Fibroblast of lung (primary cell): ENCODE measurements at regions not wholly inside any gene's neighbourhood (a gene's known extent, or its start where the extent isn't known, plus 50 kb on each side); places are given as distances from the start of the nearest gene placed in this dataset.

Source experiments
- DNase-seq, 2 donors: peaks; one replicate each; pipeline versions ENCODE4 v3.0.0 to v3.0.0-alpha.2; 2010; ENCODE audit warnings: low read depth in 2 of 2
- H2AFZ ChIP-seq: 2 replicates; pipeline ENCODE4 v1.5.1; 2012; ENCODE audit warnings: low read length, control low read depth, inconsistent platforms
- H3K27ac ChIP-seq: 2 replicates; pipeline ENCODE4 v1.5.1; 2011; ENCODE audit warnings: low read length, control low read depth; ENCODE audit not compliant: insufficient read depth
- H3K27me3 ChIP-seq: 2 replicates; pipeline ENCODE4 v1.5.1; 2011; ENCODE audit warnings: mild to moderate bottlenecking, low read length; ENCODE audit not compliant: control insufficient read depth, insufficient read depth
- H3K36me3 ChIP-seq: 2 replicates; pipeline ENCODE4 v1.5.1; 2011; ENCODE audit warnings: low read length; ENCODE audit not compliant: control insufficient read depth, insufficient read depth
- H3K4me1 ChIP-seq: 2 replicates; pipeline ENCODE4 v1.5.1; 2011; ENCODE audit warnings: low read length; ENCODE audit not compliant: control insufficient read depth, insufficient read depth; ENCODE audit errors: extremely low read depth
- H3K4me2 ChIP-seq: 2 replicates; pipeline ENCODE4 v1.5.1; 2011; ENCODE audit warnings: low read length, control low read depth; ENCODE audit not compliant: insufficient read depth; ENCODE audit errors: extremely low read depth
- H3K4me3 ChIP-seq, 4 experiments: fragments of 200-600 bp in 1 of 4; sonication (generic) in 1 of 4; replicated peaks in 1 of 4; 2 replicates each; pipeline ENCODE4 v1.5.1; 2011 to 2016; ENCODE audit warnings: low read length in 4 of 4, low read depth in 3 of 4, mild to moderate bottlenecking in 3 of 4, control low read depth in 2 of 4, inconsistent platforms in 1 of 4, mixed read lengths in 1 of 4; ENCODE audit not compliant: insufficient read depth in 1 of 4; ENCODE audit errors: control extremely low read depth in 1 of 4
- H3K79me2 ChIP-seq: 2 replicates; pipeline ENCODE4 v1.5.1; 2012; ENCODE audit warnings: mild to moderate bottlenecking, low read length, inconsistent platforms; ENCODE audit not compliant: control insufficient read depth, insufficient read depth
- H3K9ac ChIP-seq: 2 replicates; pipeline ENCODE4 v1.5.1; 2011; ENCODE audit warnings: mild to moderate bottlenecking, low read length, control low read depth; ENCODE audit not compliant: insufficient read depth
- H3K9me3 ChIP-seq: 2 replicates; pipeline ENCODE4 v1.5.1; 2012; ENCODE audit warnings: low read depth, low read length; ENCODE audit not compliant: control insufficient read depth, insufficient read depth
- H4K20me1 ChIP-seq: 2 replicates; pipeline ENCODE4 v1.5.1; 2011; ENCODE audit warnings: low read length; ENCODE audit not compliant: control insufficient read depth, insufficient read depth; ENCODE audit errors: extremely low read depth
- CTCF ChIP-seq, 2 donors: IDR thresholded peaks in 1 of 2; conservative IDR thresholded peaks in 1 of 2; 1 replicate in 1 of 2; 2 replicates in 1 of 2; pipeline ENCODE4 v1.5.1; 2011 to 2012; ENCODE audit warnings: low read length in 2 of 2, control low read depth in 1 of 2, inconsistent platforms in 1 of 2, low read depth in 1 of 2, mild to moderate bottlenecking in 1 of 2
- EZH2 ChIP-seq: IDR thresholded peaks from 2 replicates; pipeline ENCODE4 v1.5.1; 2012; ENCODE audit warnings: low read length, control low read depth, mild to moderate bottlenecking; ENCODE audit errors: missing control alignments

GRCh38 chr6:156219973-156220372, 557.2 kb upstream of the ARID1B start:
- no peaks in the 10 kb centered on the region for H3K4me1 ChIP-seq
- H3K27ac ChIP-seq: no peak overlapping the region
- no peaks in the 10 kb centered on the region for H3K79me2 ChIP-seq
- H4K20me1 ChIP-seq: no peaks in the 10 kb centered on the region
- H3K4me2 ChIP-seq: no peak overlapping the region
- H2AFZ ChIP-seq: no peak overlapping the region
- TF ChIP-seq CTCF (conservative IDR thresholded peaks at IDR 0.05 in 1 of 2, IDR thresholded peaks at IDR 0.05 in 1 of 2; ENCODE audit: low read depth in 1 of 2, low read length in 2 of 2) (no peak), EZH2 (no peak)
- no peak overlapping the region for H3K4me3 ChIP-seq
- no peak for DNase-seq
- no peaks in the 10 kb centered on the region for H3K36me3 ChIP-seq
- no peaks in the 10 kb centered on the region for H3K27me3 ChIP-seq
- no peaks in the 10 kb centered on the region for H3K9me3 ChIP-seq
- H3K9ac ChIP-seq: no peak overlapping the region

GRCh38 chr6:156205678-156206077, 571.5 kb upstream of the ARID1B start:
- no peak overlapping the region for H2AFZ ChIP-seq

DNA sequence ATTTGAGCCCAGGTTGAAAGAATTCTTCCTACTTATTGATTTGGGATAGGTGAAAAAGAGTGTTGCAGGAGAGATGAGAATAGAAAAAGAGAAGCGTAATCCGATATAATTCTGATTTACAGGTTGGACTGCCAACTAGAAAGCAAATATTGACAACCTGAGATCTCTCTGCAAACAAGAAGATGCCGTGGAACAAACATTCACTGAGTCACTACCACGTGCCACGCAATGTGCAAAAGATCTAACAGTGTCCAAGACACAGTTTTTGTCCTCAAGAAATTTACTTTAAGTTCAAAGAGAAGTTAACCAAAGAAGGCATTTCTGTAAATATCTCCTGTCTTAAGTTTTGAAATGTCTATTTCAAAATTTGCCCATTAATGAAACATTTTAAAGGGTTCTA, 578.0 kb upstream of the ARID1B start:
- Histone ChIP-seq H2AFZ (no peak overlapping the region), H3K4me1 (no peaks in the 10 kb centered on the region), H4K20me1 (no peaks in the 10 kb centered on the region), H3K4me3 (no peak overlapping the region), H3K27ac (no peak overlapping the region), H3K9ac (no peak overlapping the region), H3K79me2 (no peaks in the 10 kb centered on the region), H3K4me2 (no peak overlapping the region), H3K36me3 (no peaks in the 10 kb centered on the region), H3K9me3 (no peaks in the 10 kb centered on the region), H3K27me3 (no peaks in the 10 kb centered on the region)
- no peak for DNase-seq
- TF ChIP-seq CTCF (conservative IDR thresholded peaks at IDR 0.05 in 1 of 2, IDR thresholded peaks at IDR 0.05 in 1 of 2; ENCODE audit: low read depth in 1 of 2, low read length in 2 of 2) (no peak), EZH2 (no peak)

More at GRCh38 chr6:156205678-156206077, 571.5 kb upstream of the ARID1B start:
- H3K4me3 ChIP-seq: no peak overlapping the region
- H3K27me3 ChIP-seq: no peaks in the 10 kb centered on the region
- no peaks in the 10 kb centered on the region for H4K20me1 ChIP-seq
- H3K79me2 ChIP-seq: no peaks in the 10 kb centered on the region
- H3K9ac ChIP-seq: no peak overlapping the region
- H3K27ac ChIP-seq: no peak overlapping the region
- no peak for TF ChIP-seq EZH2
- no peak for TF ChIP-seq CTCF (conservative IDR thresholded peaks at IDR 0.05 in 1 of 2, IDR thresholded peaks at IDR 0.05 in 1 of 2; ENCODE audit: low read depth in 1 of 2, low read length in 2 of 2)
- H3K4me2 ChIP-seq: no peak overlapping the region
- no peak for DNase-seq
- no peaks in the 10 kb centered on the region for H3K4me1 ChIP-seq
- H3K36me3 ChIP-seq: no peaks in the 10 kb centered on the region
- H3K9me3 ChIP-seq: no peaks in the 10 kb centered on the region
